Upper lobe of left lung (tissue), 4 donors: ENCODE measurements at regions not wholly inside any gene's neighbourhood (a gene's known extent, or its start where the extent isn't known, plus 50 kb on each side); places are given as distances from the start of the nearest gene placed in this dataset.

Source experiments
- POLR2A ChIP-seq, 4 donors: fragments of 450-650 bp; IDR thresholded peaks; one replicate each; pipeline ENCODE4 v1.5.1; 2016 to 2017; ENCODE audit warnings: antibody characterized with exemption in 4 of 4, mild to moderate bottlenecking in 2 of 4
- TF ChIP-seq, protein P1 (sequence below), 6 experiments: fragments of 450-650 bp in 4 of 6; fragments of 200-600 bp in 2 of 6; sonication (generic) in 2 of 6; IDR thresholded peaks; one replicate each; pipeline ENCODE4 v1.5.1; 2016 to 2019; ENCODE audit warnings: antibody characterized with exemption in 6 of 6

DNA sequence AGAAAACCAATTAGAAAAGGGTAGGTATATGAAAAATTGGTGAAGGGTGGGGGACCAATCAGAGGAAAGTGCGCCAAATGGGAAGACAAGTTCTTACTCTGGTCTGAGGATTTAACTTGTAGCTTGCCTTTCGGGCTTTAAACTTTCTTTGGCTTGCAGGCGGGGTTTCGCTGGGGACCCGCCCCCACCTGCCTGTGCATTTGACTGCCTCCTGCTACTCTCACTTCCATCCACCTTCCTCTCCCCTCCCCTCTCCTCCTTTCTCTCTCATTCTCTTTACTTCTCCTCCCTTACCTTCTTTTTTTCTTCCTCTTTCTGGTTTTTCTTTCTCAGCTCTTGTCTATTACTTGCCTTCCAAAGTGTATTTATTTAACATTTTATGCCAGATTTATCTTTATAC, 278.8 kb downstream of the DNAJB9 start:
- TF ChIP-seq, protein P1, sequence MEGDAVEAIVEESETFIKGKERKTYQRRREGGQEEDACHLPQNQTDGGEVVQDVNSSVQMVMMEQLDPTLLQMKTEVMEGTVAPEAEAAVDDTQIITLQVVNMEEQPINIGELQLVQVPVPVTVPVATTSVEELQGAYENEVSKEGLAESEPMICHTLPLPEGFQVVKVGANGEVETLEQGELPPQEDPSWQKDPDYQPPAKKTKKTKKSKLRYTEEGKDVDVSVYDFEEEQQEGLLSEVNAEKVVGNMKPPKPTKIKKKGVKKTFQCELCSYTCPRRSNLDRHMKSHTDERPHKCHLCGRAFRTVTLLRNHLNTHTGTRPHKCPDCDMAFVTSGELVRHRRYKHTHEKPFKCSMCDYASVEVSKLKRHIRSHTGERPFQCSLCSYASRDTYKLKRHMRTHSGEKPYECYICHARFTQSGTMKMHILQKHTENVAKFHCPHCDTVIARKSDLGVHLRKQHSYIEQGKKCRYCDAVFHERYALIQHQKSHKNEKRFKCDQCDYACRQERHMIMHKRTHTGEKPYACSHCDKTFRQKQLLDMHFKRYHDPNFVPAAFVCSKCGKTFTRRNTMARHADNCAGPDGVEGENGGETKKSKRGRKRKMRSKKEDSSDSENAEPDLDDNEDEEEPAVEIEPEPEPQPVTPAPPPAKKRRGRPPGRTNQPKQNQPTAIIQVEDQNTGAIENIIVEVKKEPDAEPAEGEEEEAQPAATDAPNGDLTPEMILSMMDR (IDR thresholded peaks at IDR 0.05) = no peak
- TF ChIP-seq POLR2A (IDR thresholded peaks at IDR 0.05) = no peak
